GM18511 (cell line): ENCODE measurements at regions not wholly inside any gene's neighbourhood (a gene's known extent, or its start where the extent isn't known, plus 50 kb on each side); places are given as distances from the start of the nearest gene placed in this dataset.

Source experiments
- ATAC-seq: cut with Tn5 transposase; IDR thresholded peaks from one replicate; pipeline ENCODE4 v1.9.1; 2021; ENCODE audit warnings: mild to moderate bottlenecking, moderate library complexity; ENCODE audit not compliant: unreplicated experiment

GRCh38 chr6:159100395-159101182 is 55.8 kb upstream of the TAGAP start:
- ATAC-seq = no peak

- no peak for ATAC-seq
These were observed 55.2 kb upstream of the TAGAP start for GRCh38 chr6:159099961-159100360.

- no peak for ATAC-seq
These were observed 54.5 kb upstream of the TAGAP start for GRCh38 chr6:159099276-159099675.

GRCh38 chr6:159098636-159099106 is 53.9 kb upstream of the TAGAP start:
- ATAC-seq = peak; percentile 63

- no peak for ATAC-seq
These were observed 52.5 kb upstream of the TAGAP start for GRCh38 chr6:159097256-159097655.

GRCh38 chr6:159095616-159096015 is 50.8 kb upstream of the TAGAP start:
- no peak for ATAC-seq

GRCh38 chr6:159094444-159095252 is 49.9 kb upstream of the TAGAP start:
- peak; percentile 68 for ATAC-seq
